Spleen (tissue), 7 donors: ENCODE measurements at regions not wholly inside any gene's neighbourhood (a gene's known extent, or its start where the extent isn't known, plus 50 kb on each side); places are given as distances from the start of the nearest gene placed in this dataset.

Experiments
- POLR2A ChIP-seq, 3 donors: fragments of 450-650 bp; IDR thresholded peaks; one replicate each; pipeline ENCODE4 v1.5.1; 2017; ENCODE audit warnings: antibody characterized with exemption in 3 of 3, mild to moderate bottlenecking in 1 of 3
- POLR2AphosphoS5 ChIP-seq, 3 donors: sonication (generic); formaldehyde crosslinking; IDR thresholded peaks; one replicate each; pipeline ENCODE4 v1.5.1; 2017; ENCODE audit warnings: antibody characterized with exemption in 3 of 3
- TF ChIP-seq, protein P1 (sequence below), 11 experiments: fragments of 200-600 bp in 7 of 11; fragments of 450-650 bp in 4 of 11; sonication (generic) in 4 of 11; IDR thresholded peaks in 8 of 11; conservative IDR thresholded peaks in 3 of 11; 1 replicate in 7 of 11; 2 replicates in 4 of 11; pipeline versions ENCODE4 v1.4.0 to v1.8.0; 2016 to 2021; ENCODE audit warnings: antibody characterized with exemption in 11 of 11, inconsistent platforms in 4 of 11, mild to moderate bottlenecking in 1 of 11
- donor health status: DM: no; HTN: no; CAD: no; lungs with moderate emphysema.
- donor health status: DM: no; HTN: no; CAD: no.
- donor health status: DM: no; HTN: no; CAD: no.

- TF ChIP-seq, protein P1, sequence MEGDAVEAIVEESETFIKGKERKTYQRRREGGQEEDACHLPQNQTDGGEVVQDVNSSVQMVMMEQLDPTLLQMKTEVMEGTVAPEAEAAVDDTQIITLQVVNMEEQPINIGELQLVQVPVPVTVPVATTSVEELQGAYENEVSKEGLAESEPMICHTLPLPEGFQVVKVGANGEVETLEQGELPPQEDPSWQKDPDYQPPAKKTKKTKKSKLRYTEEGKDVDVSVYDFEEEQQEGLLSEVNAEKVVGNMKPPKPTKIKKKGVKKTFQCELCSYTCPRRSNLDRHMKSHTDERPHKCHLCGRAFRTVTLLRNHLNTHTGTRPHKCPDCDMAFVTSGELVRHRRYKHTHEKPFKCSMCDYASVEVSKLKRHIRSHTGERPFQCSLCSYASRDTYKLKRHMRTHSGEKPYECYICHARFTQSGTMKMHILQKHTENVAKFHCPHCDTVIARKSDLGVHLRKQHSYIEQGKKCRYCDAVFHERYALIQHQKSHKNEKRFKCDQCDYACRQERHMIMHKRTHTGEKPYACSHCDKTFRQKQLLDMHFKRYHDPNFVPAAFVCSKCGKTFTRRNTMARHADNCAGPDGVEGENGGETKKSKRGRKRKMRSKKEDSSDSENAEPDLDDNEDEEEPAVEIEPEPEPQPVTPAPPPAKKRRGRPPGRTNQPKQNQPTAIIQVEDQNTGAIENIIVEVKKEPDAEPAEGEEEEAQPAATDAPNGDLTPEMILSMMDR (IDR thresholded peaks at IDR 0.05 in 8 of 11, conservative IDR thresholded peaks at IDR 0.05 in 3 of 11) = no peak
- TF ChIP-seq POLR2AphosphoS5 (IDR thresholded peaks at IDR 0.05) (no peak), POLR2A (IDR thresholded peaks at IDR 0.05) (no peak)
Observed at GRCh38 chr7:65471587-65471986, 97.9 kb downstream of the ZNF92 start.
